IMR-90 (cell line): ENCODE measurements at regions not wholly inside any gene's neighbourhood (a gene's known extent, or its start where the extent isn't known, plus 50 kb on each side); places are given as distances from the start of the nearest gene placed in this dataset.

Experiments
- ATAC-seq: fragments of 200-7000 bp; cut with Tn5 transposase; 2 replicates; pipeline ENCODE4 v1.9.1; 2020; ENCODE audit warnings: low read depth, mild to moderate bottlenecking, moderate library complexity
- BruUV-seq: library from RNA; stranded (reverse); fragments of 400-500 nt; replicated peaks from 2 replicates; lab custom pipeline; 2021; lab: Mats Ljungman, UMichigan
- CTCF ChIA-PET: fragments of 300-600 bp; formaldehyde crosslinking; extraction: SDS; loops from one replicate; lab custom pipeline; 2021; ENCODE audit warnings: antibody characterized with exemption; lab: Yijun Ruan, JAX
- POLR2A ChIA-PET: fragments of 300-600 bp; sonication (Branson Sonifier 250); formaldehyde crosslinking; loops from one replicate; lab custom pipeline; 2022; ENCODE audit warnings: antibody characterized with exemption; ENCODE audit not compliant: unreplicated experiment; lab: Charles Lee
- DNase-seq: peaks from one replicate; pipeline ENCODE4 v3.0.0; 2013
- H2AFZ ChIP-seq: replicated peaks from 2 replicates; pipeline ENCODE3; 2013; ENCODE audit warnings: low read length, mild to moderate bottlenecking; ENCODE audit not compliant: poor library complexity
- H2AK5ac ChIP-seq: 2 replicates; pipeline ENCODE4 v1.6.1; 2013; ENCODE audit warnings: low read depth, low read length, inconsistent platforms
- H2AK9ac ChIP-seq: replicated peaks from 2 replicates; pipeline ENCODE3; 2013; ENCODE audit warnings: mild to moderate bottlenecking, low read depth, low read length, moderate library complexity; ENCODE audit not compliant: poor library complexity
- H2BK120ac ChIP-seq: 2 replicates; pipeline ENCODE4 v1.6.1; 2013; ENCODE audit warnings: low read depth, low read length, inconsistent platforms
- H2BK15ac ChIP-seq: 3 replicates; pipeline ENCODE4 v1.6.1; 2013; ENCODE audit warnings: low read depth, low read length, inconsistent platforms
- H2BK20ac ChIP-seq: 2 replicates; pipeline ENCODE4 v1.6.1; 2013; ENCODE audit warnings: low read depth, mild to moderate bottlenecking, inconsistent platforms, low read length, moderate library complexity
- H2BK5ac ChIP-seq: 2 replicates; pipeline ENCODE4 v1.6.1; 2013; ENCODE audit warnings: mild to moderate bottlenecking, low read depth, low read length, inconsistent platforms; ENCODE audit not compliant: poor library complexity, severe bottlenecking
- H3K14ac ChIP-seq: replicated peaks from 2 replicates; pipeline ENCODE4 v1.6.1; 2013; ENCODE audit warnings: low read depth, low read length, inconsistent platforms
- H3K18ac ChIP-seq: 2 replicates; pipeline ENCODE4 v1.6.1; 2013; ENCODE audit warnings: low read depth, low read length, control low read depth
- H3K23ac ChIP-seq: 2 replicates; pipeline ENCODE4 v1.6.1; 2013; ENCODE audit warnings: low read depth, low read length, inconsistent platforms
- H3K27ac ChIP-seq: 2 replicates; pipeline ENCODE4 v1.5.1; 2013; ENCODE audit warnings: mild to moderate bottlenecking, control low read depth, low read length; ENCODE audit not compliant: insufficient read depth
- H3K27me3 ChIP-seq: 2 replicates; pipeline ENCODE4 v1.6.1; 2013; ENCODE audit warnings: low read length; ENCODE audit not compliant: control insufficient read depth, insufficient read depth
- H3K36me3 ChIP-seq: 2 replicates; pipeline ENCODE4 v1.6.1; 2013; ENCODE audit warnings: low read length, mixed read lengths; ENCODE audit not compliant: control insufficient read depth, insufficient read depth
- H3K4ac ChIP-seq: 2 replicates; pipeline ENCODE4 v1.6.1; 2013; ENCODE audit warnings: low read depth, low read length, inconsistent platforms
- H3K4me1 ChIP-seq: 2 replicates; pipeline ENCODE4 v1.6.1; 2013; ENCODE audit warnings: low read length, mixed read lengths; ENCODE audit not compliant: control insufficient read depth, insufficient read depth
- H3K4me2 ChIP-seq: 2 replicates; pipeline ENCODE4 v1.6.1; 2013; ENCODE audit warnings: low read depth, mild to moderate bottlenecking, control low read depth, low read length, moderate library complexity
- H3K4me3 ChIP-seq: 2 replicates; pipeline ENCODE4 v1.5.1; 2013; ENCODE audit warnings: low read depth, mild to moderate bottlenecking, control low read depth, low read length, moderate library complexity; ENCODE audit not compliant: insufficient read depth
- H3K56ac ChIP-seq: 2 replicates; pipeline ENCODE4 v1.6.1; 2013; ENCODE audit warnings: low read length, inconsistent platforms; ENCODE audit not compliant: insufficient read depth; ENCODE audit errors: extremely low read depth
- H3K79me1 ChIP-seq, 2 experiments: 2 replicates each; pipeline ENCODE4 v1.6.1; 2013; ENCODE audit warnings: low read length in 2 of 2, inconsistent platforms in 1 of 2, low read depth in 1 of 2
- H3K9ac ChIP-seq: 2 replicates; pipeline ENCODE4 v1.6.1; 2013; ENCODE audit warnings: low read depth, low read length, control low read depth
- H3K9me1 ChIP-seq: 2 replicates; pipeline ENCODE4 v1.6.1; 2013; ENCODE audit warnings: low read length, inconsistent platforms; ENCODE audit not compliant: insufficient read depth
- H3K9me3 ChIP-seq: 2 replicates; pipeline ENCODE4 v1.6.1; 2013; ENCODE audit warnings: low read length; ENCODE audit not compliant: control insufficient read depth, insufficient read depth
- H4K20me1 ChIP-seq: 2 replicates; pipeline ENCODE4 v1.6.1; 2013; ENCODE audit warnings: low read length, inconsistent platforms; ENCODE audit not compliant: insufficient read depth
- H4K5ac ChIP-seq: 2 replicates; pipeline ENCODE4 v1.6.1; 2013; ENCODE audit warnings: mild to moderate bottlenecking, low read depth, low read length, control low read depth
- H4K8ac ChIP-seq, 2 experiments: 2 replicates each; pipeline ENCODE4 v1.6.1; 2013; ENCODE audit warnings: low read depth in 2 of 2, low read length in 2 of 2, control low read depth in 1 of 2, inconsistent platforms in 1 of 2
- H4K91ac ChIP-seq: 2 replicates; pipeline ENCODE4 v1.6.1; 2013; ENCODE audit warnings: low read depth, low read length, inconsistent platforms; ENCODE audit not compliant: insufficient read depth
- CHD1 ChIP-seq: IDR thresholded peaks from 2 replicates; pipeline ENCODE4 v1.6.1; 2012; ENCODE audit warnings: low read depth, low read length, improper control_type of control experiment
- ELK1 ChIP-seq: fragments of 150-350 bp; IDR thresholded peaks from 2 replicates; pipeline ENCODE4 v1.6.1; 2016; ENCODE audit warnings: low read depth, mild to moderate bottlenecking, low read length, moderate library complexity, borderline replicate concordance
- MAFK ChIP-seq: IDR thresholded peaks from 2 replicates; pipeline ENCODE4 v1.6.1; 2012; ENCODE audit warnings: low read depth, low read length, improper control_type of control experiment
- MAZ ChIP-seq: IDR thresholded peaks from 2 replicates; pipeline ENCODE4 v1.6.1; 2012; ENCODE audit warnings: low read depth, mild to moderate bottlenecking, low read length, improper control_type of control experiment, moderate library complexity, borderline replicate concordance
- MXI1 ChIP-seq: IDR thresholded peaks from 2 replicates; pipeline ENCODE4 v1.6.1; 2012; ENCODE audit warnings: low read depth, mild to moderate bottlenecking, low read length, moderate library complexity, borderline replicate concordance
- POLR2A ChIP-seq: IDR thresholded peaks from 2 replicates; pipeline ENCODE4 v1.6.1; 2012; ENCODE audit warnings: mild to moderate bottlenecking, low read depth, low read length
- RCOR1 ChIP-seq: IDR thresholded peaks from 2 replicates; pipeline ENCODE4 v1.6.1; 2012; ENCODE audit warnings: mild to moderate bottlenecking, low read length, improper control_type of control experiment; ENCODE audit not compliant: insufficient replicate concordance
- SMC3 ChIP-seq: fragments of 150-350 bp; IDR thresholded peaks from 2 replicates; pipeline ENCODE4 v1.6.1; 2016; ENCODE audit warnings: low read depth, mild to moderate bottlenecking, antibody characterized with exemption, low read length, moderate library complexity
- USF2 ChIP-seq: fragments of 150-350 bp; IDR thresholded peaks from 2 replicates; pipeline ENCODE4 v1.6.1; 2017; ENCODE audit warnings: mild to moderate bottlenecking, antibody characterized with exemption, low read length, low read depth
- dilution Hi-C: fragments of 300-500 bp; cut with HindIII; formaldehyde crosslinking; loops from one replicate; pipeline ENCODE4 v1.14.3; 2018; ENCODE audit warnings: low sequenced_read_pairs; ENCODE audit not compliant: unreplicated experiment
- in situ Hi-C: fragments of 300-500 bp; cut with MboI; formaldehyde crosslinking; loops from 3 replicates; pipeline ENCODE4 v1.14.3; 2019; ENCODE audit warnings: low sequenced_read_pairs, inconsistent platforms, mixed read lengths
- intact Hi-C: fragments of 100-400 bp; cut with micrococcal nuclease; formaldehyde crosslinking; loops from 2 replicates; pipeline ENCODE4 v1.10.0; 2022

GRCh38 chrX:3493605-3494004, 147.2 kb upstream of the MXRA5 start:
- H2BK15ac ChIP-seq = no peak overlapping the region
- no peaks in the 10 kb centered on the region for H3K27me3 ChIP-seq
- no peak overlapping the region for H2BK120ac ChIP-seq
- no peak overlapping the region for H3K27ac ChIP-seq
- intact Hi-C loops = no loop called here
- dilution Hi-C loops = no loop called here
- ATAC-seq (no peak), DNase-seq (no peak)
- no peak overlapping the region for H2AFZ ChIP-seq
- H3K9me3 ChIP-seq = peaks cover 7% of the 10 kb centered on the region; the same call in 1 of the 2 replicates
- H3K9me1 ChIP-seq = no peaks in the 10 kb centered on the region
- no peak overlapping the region for H2AK9ac ChIP-seq
- ChIA-PET CTCF (no interaction called here), POLR2A (no interaction called here)
- no peak overlapping the region for H2BK5ac ChIP-seq
- H3K4ac ChIP-seq = no peak overlapping the region
- in situ Hi-C loops = no loop called here
- no peak overlapping the region for H3K18ac ChIP-seq
- H2AK5ac ChIP-seq = no peak overlapping the region
- H3K4me1 ChIP-seq = no peaks in the 10 kb centered on the region
- H3K36me3 ChIP-seq = no peaks in the 10 kb centered on the region
- H3K4me3 ChIP-seq = no peak overlapping the region
- H3K14ac ChIP-seq = no peak overlapping the region
- no peak overlapping the region for H3K56ac ChIP-seq
- H4K8ac ChIP-seq = no peak overlapping the region
- H4K20me1 ChIP-seq = no peaks in the 10 kb centered on the region
- H4K5ac ChIP-seq = no peak overlapping the region
- TF ChIP-seq MAFK (no peak), MAZ (no peak), RCOR1 (no peak), SMC3 (no peak), POLR2A (no peak), MXI1 (no peak), ELK1 (no peak), CHD1 (no peak), USF2 (no peak)
- H3K79me1 ChIP-seq = no peaks in the 10 kb centered on the region
- no peak overlapping the region for H2BK20ac ChIP-seq
- no peak overlapping the region for H3K4me2 ChIP-seq
- BruUV-seq = no TSS peak
- H3K9ac ChIP-seq = no peak overlapping the region
- no peak overlapping the region for H4K91ac ChIP-seq
- H3K23ac ChIP-seq = no peak overlapping the region
